GM10266 (cell line): ENCODE measurements at regions not wholly inside any gene's neighbourhood (a gene's known extent, or its start where the extent isn't known, plus 50 kb on each side); places are given as distances from the start of the nearest gene placed in this dataset.

Source experiments
- DNase-seq: peaks from one replicate; pipeline ENCODE4 v3.0.0; 2012; ENCODE audit errors: extremely low spot score
- TF ChIP-seq, protein P1 (sequence below): IDR thresholded peaks from 2 replicates; pipeline ENCODE4 v1.5.1; 2012; ENCODE audit warnings: mild to moderate bottlenecking, low read depth; ENCODE audit not compliant: control insufficient read depth, insufficient read depth; ENCODE audit errors: missing control alignments

GRCh38 chr3:18066899-18067582 lies 324.6 kb upstream of the TBC1D5 start:
- TF ChIP-seq, protein P1, sequence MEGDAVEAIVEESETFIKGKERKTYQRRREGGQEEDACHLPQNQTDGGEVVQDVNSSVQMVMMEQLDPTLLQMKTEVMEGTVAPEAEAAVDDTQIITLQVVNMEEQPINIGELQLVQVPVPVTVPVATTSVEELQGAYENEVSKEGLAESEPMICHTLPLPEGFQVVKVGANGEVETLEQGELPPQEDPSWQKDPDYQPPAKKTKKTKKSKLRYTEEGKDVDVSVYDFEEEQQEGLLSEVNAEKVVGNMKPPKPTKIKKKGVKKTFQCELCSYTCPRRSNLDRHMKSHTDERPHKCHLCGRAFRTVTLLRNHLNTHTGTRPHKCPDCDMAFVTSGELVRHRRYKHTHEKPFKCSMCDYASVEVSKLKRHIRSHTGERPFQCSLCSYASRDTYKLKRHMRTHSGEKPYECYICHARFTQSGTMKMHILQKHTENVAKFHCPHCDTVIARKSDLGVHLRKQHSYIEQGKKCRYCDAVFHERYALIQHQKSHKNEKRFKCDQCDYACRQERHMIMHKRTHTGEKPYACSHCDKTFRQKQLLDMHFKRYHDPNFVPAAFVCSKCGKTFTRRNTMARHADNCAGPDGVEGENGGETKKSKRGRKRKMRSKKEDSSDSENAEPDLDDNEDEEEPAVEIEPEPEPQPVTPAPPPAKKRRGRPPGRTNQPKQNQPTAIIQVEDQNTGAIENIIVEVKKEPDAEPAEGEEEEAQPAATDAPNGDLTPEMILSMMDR, result no peak
- DNase-seq, result no peak

DNA sequence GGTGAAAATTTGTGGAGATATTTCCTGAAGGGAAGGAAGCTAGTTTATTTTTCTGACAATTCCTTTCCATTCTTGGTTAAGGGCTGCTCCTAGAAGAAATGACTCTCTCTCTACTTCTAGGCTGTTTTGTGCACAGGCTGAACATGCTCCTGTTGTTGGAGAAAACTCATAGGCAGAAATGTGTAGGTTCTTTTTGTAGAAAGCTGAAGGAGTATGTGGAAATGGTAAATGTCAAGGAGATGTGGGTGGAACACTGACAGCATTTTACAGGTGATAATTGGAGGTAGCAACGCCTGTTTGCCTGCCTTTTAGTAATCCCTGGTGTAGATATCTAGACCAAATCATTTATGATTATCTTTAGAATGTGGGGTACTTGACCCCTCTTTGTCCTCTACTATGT lies 322.2 kb upstream of the TBC1D5 start:
- TF ChIP-seq, protein P1, result no peak

DNA sequence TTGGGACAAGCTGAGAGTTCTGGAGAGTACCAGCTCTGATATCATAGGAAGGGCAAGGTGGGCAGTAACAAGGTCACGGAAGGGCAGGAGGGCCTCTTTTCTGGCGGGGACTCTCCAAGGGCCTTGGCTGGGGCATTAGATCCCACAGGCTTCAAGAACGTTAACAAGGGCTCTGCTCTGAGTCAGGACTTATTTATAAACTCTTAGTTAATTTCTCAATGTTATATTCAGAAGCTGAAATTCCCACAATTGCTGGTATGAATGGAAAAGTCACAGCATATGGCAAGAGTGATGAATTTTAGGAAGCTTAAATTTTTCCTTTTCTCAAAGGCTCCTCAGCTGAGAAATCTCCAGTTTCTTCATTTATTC lies 320.2 kb upstream of the TBC1D5 start:
- TF ChIP-seq, protein P1, result no peak
- no peak for DNase-seq

More for the DNA sequence above, 322.2 kb upstream of the TBC1D5 start:
- DNase-seq, result no peak

DNA sequence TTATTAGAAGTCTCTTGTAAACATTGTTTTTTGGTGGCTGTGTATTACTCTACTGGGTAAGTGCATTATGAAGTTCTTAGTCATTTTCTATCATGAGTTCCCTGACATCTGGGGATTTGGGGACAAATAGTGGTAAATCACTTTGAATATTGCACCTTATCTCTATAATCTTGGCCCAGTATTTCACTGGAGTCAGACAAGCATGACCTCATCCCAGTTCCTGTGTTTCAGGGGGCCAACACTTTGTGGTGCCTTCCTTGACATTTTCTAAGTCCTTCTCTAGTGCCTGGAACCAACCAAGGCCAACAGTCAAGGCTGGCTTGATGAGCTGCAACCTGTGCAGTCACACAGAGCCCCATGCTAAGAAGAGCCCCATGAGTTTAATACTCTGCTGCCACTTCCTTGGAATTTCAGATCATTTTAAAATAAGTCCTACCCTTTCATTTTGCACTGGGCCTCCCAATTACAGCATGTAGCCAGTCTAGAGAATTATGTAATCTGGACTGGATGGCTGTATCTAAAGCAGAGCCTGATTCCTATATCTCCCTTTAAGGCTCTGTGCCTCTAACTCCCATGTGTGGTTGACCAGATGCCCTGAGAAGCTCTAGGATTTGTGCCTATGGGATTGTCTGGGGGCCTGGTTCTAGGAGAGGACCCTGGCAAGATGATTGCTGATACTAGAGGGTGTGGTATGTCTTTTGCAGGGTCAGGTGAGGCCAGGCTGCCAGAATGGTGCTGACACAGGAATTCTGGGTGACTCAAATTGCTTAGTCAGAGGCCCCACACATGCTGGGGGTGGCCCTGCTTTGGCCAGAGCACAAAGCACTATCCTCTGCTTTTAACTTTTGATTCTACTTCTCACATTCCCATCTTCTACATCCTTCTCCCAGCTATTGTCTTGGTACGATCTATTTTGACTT lies 319.6 kb upstream of the TBC1D5 start:
- no peak for DNase-seq
- TF ChIP-seq, protein P1, result no peak

DNA sequence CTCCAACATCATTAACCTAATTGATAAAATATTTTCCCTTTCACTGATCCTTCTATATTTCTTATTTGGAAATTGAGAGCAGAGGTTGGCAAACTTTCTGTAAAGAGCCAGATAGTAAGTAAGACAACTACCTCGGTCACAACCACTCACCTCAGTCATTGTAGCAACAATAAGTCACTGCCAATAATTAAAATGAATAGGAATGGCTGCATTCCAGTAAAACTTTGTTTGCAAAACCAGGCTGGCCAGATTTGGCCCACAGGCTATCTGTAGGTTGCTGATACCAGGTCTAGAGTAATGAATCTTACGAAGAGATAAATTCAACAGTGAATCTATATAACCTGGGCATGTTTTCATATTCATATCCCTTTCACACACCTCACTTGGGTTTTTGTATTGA lies 316.2 kb upstream of the TBC1D5 start:
- TF ChIP-seq, protein P1, result no peak
- DNase-seq, result no peak

GRCh38 chr3:18057471-18058091 lies 315.1 kb upstream of the TBC1D5 start:
- DNase-seq, result no peak
- TF ChIP-seq, protein P1, result no peak
